ENCODE measurements at regions not wholly inside any gene's neighbourhood (a gene's known extent, or its start where the extent isn't known, plus 50 kb on each side); places are given as distances from the start of the nearest gene placed in this dataset.

GRCh38 chr1:223462866-223463404, 69.7 kb downstream of the CCDC185 start:
- no peak overlapping the region for H3K4me3 Mint-ChIP-seq
- Histone ChIP-seq H3K27me3 (ENCODE audit: insufficient read depth) (no peaks in the 10 kb centered on the region), H3F3A (replicated peaks; ENCODE audit: low read depth) (no peaks in the 10 kb centered on the region), H3K4me2 (no peak overlapping the region), H2AFZ (no peak overlapping the region), H3K36me3 (ENCODE audit: insufficient read depth) (no peaks in the 10 kb centered on the region), H4K20me1 (replicated peaks; ENCODE audit: insufficient read depth) (no peaks in the 10 kb centered on the region), H3K9me2 (ENCODE audit: insufficient read depth) (no peaks in the 10 kb centered on the region), H3K4me3 (no peak overlapping the region), H3K27ac (ENCODE audit: low read depth) (no peak overlapping the region), H3K4me1 (ENCODE audit: insufficient read depth) (no peaks in the 10 kb centered on the region), H3K79me2 (replicated peaks; ENCODE audit: insufficient read depth) (no peaks in the 10 kb centered on the region)
- ATAC-seq (no peak), DNase-seq (ENCODE audit: low spot score) (no peak)
- no peaks in the 10 kb centered on the region for H3K36me3 Mint-ChIP-seq (ENCODE audit: low read depth)
- no peak overlapping the region for H3K27ac Mint-ChIP-seq
- no peaks in the 10 kb centered on the region for H3K4me1 Mint-ChIP-seq
- TF ChIP-seq ZNF331 (CRISPR knock-in tag; IDR thresholded peaks at IDR 0.05; ENCODE audit: low read depth) (no peak), REST (IDR thresholded peaks at IDR 0.05; ENCODE audit: unreplicated experiment) (no peak), CTCF (conservative IDR thresholded peaks at IDR 0.05; ENCODE audit: low read depth in 2 of 2) (no peak), CREB1 (CRISPR knock-in tag; IDR thresholded peaks at IDR 0.05; ENCODE audit: low read depth) (no peak), ETS1 (IDR thresholded peaks at IDR 0.05) (no peak), NANOG (IDR thresholded peaks at IDR 0.05; ENCODE audit: borderline replicate concordance) (no peak), EZH2 (IDR thresholded peaks at IDR 0.05; ENCODE audit: low read depth, unreplicated experiment) (no peak), JUNB (IDR thresholded peaks at IDR 0.05; ENCODE audit: unreplicated experiment) (no peak), ZNF114 (CRISPR knock-in tag; IDR thresholded peaks at IDR 0.05) (no peak), STAT1 (IDR thresholded peaks at IDR 0.05; ENCODE audit: unreplicated experiment) (no peak), EZH2phosphoT487 (IDR thresholded peaks at IDR 0.05; ENCODE audit: unreplicated experiment) (no peak), ZNF462 (CRISPR knock-in tag; IDR thresholded peaks at IDR 0.05) (no peak), POLR2AphosphoS5 (IDR thresholded peaks at IDR 0.05; ENCODE audit: low read depth) (no peak)
- H3K27me3 Mint-ChIP-seq (ENCODE audit: insufficient read depth, low read depth, poor library complexity) = peaks cover 2% of the 10 kb centered on the region
- H3K9me3 Mint-ChIP-seq = no peaks in the 10 kb centered on the region
